Endodermal cell (in vitro differentiated cells): ENCODE measurements at regions not wholly inside any gene's neighbourhood (a gene's known extent, or its start where the extent isn't known, plus 50 kb on each side); places are given as distances from the start of the nearest gene placed in this dataset.

Experiments used
- DNase-seq: peaks from one replicate; pipeline ENCODE4 v3.0.0-alpha.2; 2017
- H3K27ac ChIP-seq: 2 replicates; pipeline ENCODE4 v1.5.1; 2013; ENCODE audit warnings: mild to moderate bottlenecking, low read depth, low read length, moderate library complexity
- H3K27me3 ChIP-seq: 2 replicates; pipeline ENCODE4 v1.6.1; 2013; ENCODE audit warnings: mild to moderate bottlenecking, low read length, moderate library complexity; ENCODE audit not compliant: insufficient read depth, control insufficient read depth, poor library complexity, severe bottlenecking
- H3K36me3 ChIP-seq: 2 replicates; pipeline ENCODE4 v1.7.0; 2013; ENCODE audit warnings: mild to moderate bottlenecking, low read length, moderate library complexity; ENCODE audit not compliant: control insufficient read depth, insufficient read depth
- H3K4me1 ChIP-seq: one replicate; pipeline ENCODE4 v1.7.0; 2013; ENCODE audit warnings: low read length; ENCODE audit not compliant: control insufficient read depth, insufficient read depth
- H3K4me3 ChIP-seq: 2 replicates; pipeline ENCODE4 v1.5.1; 2013; ENCODE audit warnings: mild to moderate bottlenecking, low read length, moderate library complexity
- H3K9ac ChIP-seq: 2 replicates; pipeline ENCODE4 v1.6.1; 2013; ENCODE audit warnings: mild to moderate bottlenecking, low read length, moderate library complexity; ENCODE audit not compliant: poor library complexity, severe bottlenecking; ENCODE audit errors: extremely low read depth
- H3K9me3 ChIP-seq: 2 replicates; pipeline ENCODE4 v1.6.1; 2013; ENCODE audit warnings: mild to moderate bottlenecking, low read length, moderate library complexity; ENCODE audit not compliant: control insufficient read depth
- H3K27ac Mint-ChIP-seq: 2 replicates; pipeline ENCODE4 v1.8.0; 2020; ENCODE audit warnings: mixed read lengths
- H3K27me3 Mint-ChIP-seq: 2 replicates; pipeline ENCODE4 v1.8.0; 2021; ENCODE audit warnings: mild to moderate bottlenecking, mixed read lengths; ENCODE audit not compliant: insufficient read depth
- H3K36me3 Mint-ChIP-seq: 2 replicates; pipeline ENCODE4 v1.8.0; 2020; ENCODE audit warnings: low read depth, mixed read lengths
- H3K4me1 Mint-ChIP-seq: 2 replicates; pipeline ENCODE4 v1.8.0; 2020; ENCODE audit warnings: mixed read lengths
- H3K4me3 Mint-ChIP-seq: 2 replicates; pipeline ENCODE4 v1.8.0; 2020; ENCODE audit warnings: mild to moderate bottlenecking, moderate library complexity, mixed read lengths
- H3K9me3 Mint-ChIP-seq: 2 replicates; pipeline ENCODE4 v1.8.0; 2020; ENCODE audit warnings: mild to moderate bottlenecking, mixed read lengths
- WGBS, 2 experiments: methylation state at CpG; one replicate each; pipeline versions ENCODE4 v1.1.5 to v1.1.7; 2013; ENCODE audit warnings: missing lambda C conversion rate in 2 of 2, mixed read lengths in 1 of 2; ENCODE audit not compliant: insufficient coverage in 1 of 2, insufficient read length in 1 of 2; 5-methylcytosine and 5-hydroxymethylcytosine counted together
- TF ChIP-seq, protein P1 (sequence below): fragments of 200-600 bp; sonication (generic); conservative IDR thresholded peaks from 2 replicates; pipeline ENCODE4 v1.5.0; 2021; ENCODE audit warnings: antibody characterized with exemption, mild to moderate bottlenecking

DNA sequence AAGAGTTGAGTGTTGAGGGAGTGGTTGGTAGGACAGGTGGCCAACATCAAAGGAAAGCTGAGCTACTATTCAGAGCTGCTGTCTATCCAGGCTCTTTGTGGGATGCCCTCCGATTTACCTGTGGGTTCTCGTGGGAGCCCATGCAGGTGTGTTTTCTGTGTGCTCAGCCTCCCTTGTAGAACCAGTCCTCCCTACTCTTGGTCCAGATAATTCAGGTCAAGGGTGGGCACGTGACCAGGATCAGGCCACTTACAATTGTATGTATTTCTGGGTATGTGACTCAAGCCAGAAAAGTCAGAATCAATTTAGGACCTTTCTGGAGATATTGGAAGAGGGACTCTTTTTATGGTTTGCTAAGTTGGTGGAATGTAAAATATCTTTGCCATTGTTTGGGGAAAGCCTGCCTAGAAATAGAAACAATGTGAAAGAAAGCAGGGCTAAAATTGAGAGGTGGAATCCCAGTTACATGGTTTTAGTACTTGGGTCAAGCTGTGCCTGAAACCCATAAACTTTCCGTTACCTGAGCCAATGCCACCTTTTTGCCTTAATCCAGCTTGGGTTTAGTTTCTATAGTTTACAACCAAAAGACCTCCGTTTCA, 93.2 kb downstream of the PDCL3 start:
- no peaks in the 10 kb centered on the region for H3K27me3 ChIP-seq
- no peaks in the 10 kb centered on the region for H3K9me3 ChIP-seq
- no peak overlapping the region for H3K4me3 ChIP-seq
- TF ChIP-seq, protein P1, sequence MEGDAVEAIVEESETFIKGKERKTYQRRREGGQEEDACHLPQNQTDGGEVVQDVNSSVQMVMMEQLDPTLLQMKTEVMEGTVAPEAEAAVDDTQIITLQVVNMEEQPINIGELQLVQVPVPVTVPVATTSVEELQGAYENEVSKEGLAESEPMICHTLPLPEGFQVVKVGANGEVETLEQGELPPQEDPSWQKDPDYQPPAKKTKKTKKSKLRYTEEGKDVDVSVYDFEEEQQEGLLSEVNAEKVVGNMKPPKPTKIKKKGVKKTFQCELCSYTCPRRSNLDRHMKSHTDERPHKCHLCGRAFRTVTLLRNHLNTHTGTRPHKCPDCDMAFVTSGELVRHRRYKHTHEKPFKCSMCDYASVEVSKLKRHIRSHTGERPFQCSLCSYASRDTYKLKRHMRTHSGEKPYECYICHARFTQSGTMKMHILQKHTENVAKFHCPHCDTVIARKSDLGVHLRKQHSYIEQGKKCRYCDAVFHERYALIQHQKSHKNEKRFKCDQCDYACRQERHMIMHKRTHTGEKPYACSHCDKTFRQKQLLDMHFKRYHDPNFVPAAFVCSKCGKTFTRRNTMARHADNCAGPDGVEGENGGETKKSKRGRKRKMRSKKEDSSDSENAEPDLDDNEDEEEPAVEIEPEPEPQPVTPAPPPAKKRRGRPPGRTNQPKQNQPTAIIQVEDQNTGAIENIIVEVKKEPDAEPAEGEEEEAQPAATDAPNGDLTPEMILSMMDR = no peak
- peaks cover 4% of the 10 kb centered on the region for H3K9me3 Mint-ChIP-seq
- no peaks in the 10 kb centered on the region for H3K36me3 ChIP-seq
- H3K9ac ChIP-seq = no peak overlapping the region
- 88 to 89% methylated on average over 4 to 5 of the region's 5 CpGs for WGBS, 2 experiments
- no peak overlapping the region for H3K27ac Mint-ChIP-seq
- no peaks in the 10 kb centered on the region for H3K4me1 Mint-ChIP-seq
- H3K27ac ChIP-seq = no peak overlapping the region
- no peak overlapping the region for H3K4me3 Mint-ChIP-seq
- peaks cover under 1% of the 10 kb centered on the region for H3K27me3 Mint-ChIP-seq
- no peak for DNase-seq
- H3K4me1 ChIP-seq = no peaks in the 10 kb centered on the region
- no peaks in the 10 kb centered on the region for H3K36me3 Mint-ChIP-seq

DNA sequence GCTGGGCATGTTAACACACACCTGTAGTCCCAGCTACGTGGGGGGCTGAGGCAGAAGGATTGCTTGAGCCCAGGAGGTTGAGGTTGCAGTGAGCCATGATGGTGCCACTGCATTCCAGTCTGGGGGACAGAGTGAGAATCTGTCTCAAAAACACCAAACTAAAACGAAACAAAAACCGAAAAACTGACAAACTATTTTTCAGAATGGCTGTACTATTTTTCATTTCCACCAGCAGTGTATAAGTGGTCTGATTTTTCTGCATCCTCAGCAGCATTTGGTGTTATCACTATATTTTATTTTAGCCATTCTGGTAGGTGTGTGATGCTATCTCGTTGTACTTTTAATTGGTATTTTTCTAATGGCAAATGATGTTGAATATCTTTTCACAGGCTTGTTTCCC, 95.2 kb downstream of the PDCL3 start:
- DNase-seq = no peak
- peaks cover 4% of the 10 kb centered on the region for H3K9me3 Mint-ChIP-seq
- WGBS, 2 experiments = 82 to 90% methylated on average over 3 to 4 of the region's 4 CpGs
- no peaks in the 10 kb centered on the region for H3K27me3 Mint-ChIP-seq
- Histone ChIP-seq H3K9ac (no peak overlapping the region), H3K36me3 (no peaks in the 10 kb centered on the region), H3K27ac (no peak overlapping the region), H3K4me1 (no peaks in the 10 kb centered on the region), H3K4me3 (no peak overlapping the region), H3K9me3 (no peaks in the 10 kb centered on the region), H3K27me3 (no peaks in the 10 kb centered on the region)
- H3K36me3 Mint-ChIP-seq = no peaks in the 10 kb centered on the region
- TF ChIP-seq, protein P1 = no peak
- no peaks in the 10 kb centered on the region for H3K4me1 Mint-ChIP-seq
- no peak overlapping the region for H3K4me3 Mint-ChIP-seq
- H3K27ac Mint-ChIP-seq = no peak overlapping the region

GRCh38 chr2:100660851-100661584, 98.2 kb downstream of the PDCL3 start:
- TF ChIP-seq, protein P1 = no peak
- H3K9ac ChIP-seq = no peak overlapping the region
- no peak overlapping the region for H3K27ac ChIP-seq
- no peaks in the 10 kb centered on the region for H3K36me3 ChIP-seq
- no peak overlapping the region for H3K4me3 ChIP-seq
- Mint-ChIP-seq H3K9me3 (no peaks in the 10 kb centered on the region), H3K27me3 (no peaks in the 10 kb centered on the region), H3K27ac (no peak overlapping the region), H3K36me3 (no peaks in the 10 kb centered on the region), H3K4me3 (no peak overlapping the region), H3K4me1 (no peaks in the 10 kb centered on the region)
- no peaks in the 10 kb centered on the region for H3K4me1 ChIP-seq
- H3K27me3 ChIP-seq = no peaks in the 10 kb centered on the region
- H3K9me3 ChIP-seq = no peaks in the 10 kb centered on the region
- WGBS, 2 experiments = 89 to 93% methylated on average over 12 of the region's 12 CpGs
- no peak for DNase-seq
